IPS-20b (cell line): ENCODE measurements at regions not wholly inside any gene's neighbourhood (a gene's known extent, or its start where the extent isn't known, plus 50 kb on each side); places are given as distances from the start of the nearest gene placed in this dataset.

ENCODE experiments used
- H3K27ac ChIP-seq: one replicate; pipeline ENCODE4 v1.5.1; 2013; ENCODE audit warnings: low read length
- H3K27me3 ChIP-seq: 2 replicates; pipeline ENCODE4 v1.6.1; 2013; ENCODE audit warnings: mild to moderate bottlenecking, low read length, inconsistent platforms; ENCODE audit not compliant: insufficient read depth
- H3K36me3 ChIP-seq: 2 replicates; pipeline ENCODE4 v1.6.1; 2013; ENCODE audit warnings: low read depth, mild to moderate bottlenecking, inconsistent platforms, low read length, moderate library complexity; ENCODE audit not compliant: insufficient read depth
- H3K4me1 ChIP-seq: 2 replicates; pipeline ENCODE4 v1.6.1; 2013; ENCODE audit warnings: mild to moderate bottlenecking, control low read depth, inconsistent platforms, low read length, moderate library complexity; ENCODE audit not compliant: insufficient read depth
- H3K4me3 ChIP-seq: 2 replicates; pipeline ENCODE4 v1.5.1; 2013; ENCODE audit warnings: mild to moderate bottlenecking, low read length, inconsistent platforms
- H3K9ac ChIP-seq: 2 replicates; pipeline ENCODE4 v1.6.1; 2013; ENCODE audit warnings: low read depth, mild to moderate bottlenecking, inconsistent platforms, low read length, moderate library complexity
- H3K9me3 ChIP-seq: 2 replicates; pipeline ENCODE4 v1.6.1; 2013; ENCODE audit warnings: mild to moderate bottlenecking, low read depth, low read length, inconsistent platforms; ENCODE audit not compliant: insufficient read depth

DNA sequence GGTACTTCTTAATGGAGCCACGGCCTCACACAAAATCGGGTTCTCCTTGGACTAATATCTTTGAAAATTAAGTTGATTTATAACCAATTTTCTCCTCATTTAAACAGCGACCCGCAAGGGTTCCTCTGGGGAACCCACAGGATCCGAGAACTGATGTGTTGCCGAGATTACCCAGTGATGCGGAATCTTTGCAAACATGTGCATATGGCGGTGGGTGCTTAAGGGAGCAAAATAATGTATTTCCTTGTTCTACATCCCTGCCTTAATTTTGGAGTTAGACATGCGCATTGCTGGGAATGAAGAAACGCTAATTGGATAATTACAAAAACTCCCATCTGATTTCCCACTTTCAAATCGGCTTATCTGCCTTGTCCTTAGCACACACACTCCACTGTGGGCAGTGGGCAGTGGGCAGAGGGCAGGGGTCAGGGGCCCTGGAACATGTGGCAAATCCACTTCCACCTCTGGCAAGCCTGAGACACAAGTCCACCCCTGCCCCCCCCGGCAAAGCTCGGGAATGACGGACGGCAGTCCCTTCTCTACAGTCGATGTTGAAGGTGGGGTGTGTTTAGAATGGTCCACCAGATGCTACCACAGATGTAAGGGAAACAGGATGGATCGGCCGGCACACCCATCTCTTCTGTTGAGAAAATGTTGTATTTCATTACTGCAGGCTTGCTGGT lies 137.4 kb upstream of the CDH4 start:
- H3K4me1 ChIP-seq = no peaks in the 10 kb centered on the region; the same call in 1 of the 2 replicates

GRCh38 chr20:61115364-61116065 lies 136.5 kb upstream of the CDH4 start:
- H3K27me3 ChIP-seq = peaks cover 69% of the 10 kb centered on the region
- peaks cover 4% of the 10 kb centered on the region; the same call in 1 of the 2 replicates for H3K4me1 ChIP-seq
- no peak overlapping the region for H3K9ac ChIP-seq
- H3K27ac ChIP-seq = no peak overlapping the region
- H3K9me3 ChIP-seq = no peaks in the 10 kb centered on the region
- no peaks in the 10 kb centered on the region for H3K36me3 ChIP-seq
- no peak overlapping the region for H3K4me3 ChIP-seq

More for the DNA sequence above, 137.4 kb upstream of the CDH4 start:
- H3K27ac ChIP-seq = no peak overlapping the region
- H3K36me3 ChIP-seq = no peaks in the 10 kb centered on the region
- H3K9ac ChIP-seq = no peak overlapping the region
- H3K4me3 ChIP-seq = no peak overlapping the region
- H3K27me3 ChIP-seq = peaks cover 76% of the 10 kb centered on the region
- no peaks in the 10 kb centered on the region for H3K9me3 ChIP-seq

GRCh38 chr20:61117725-61118124 lies 134.3 kb upstream of the CDH4 start:
- no peak overlapping the region for H3K4me3 ChIP-seq
- H3K9ac ChIP-seq = no peak overlapping the region

GRCh38 chr20:61118429-61119224 lies 133.4 kb upstream of the CDH4 start:
- H3K27me3 ChIP-seq = peaks cover 57% of the 10 kb centered on the region
- peaks cover 4% of the 10 kb centered on the region; the same call in 1 of the 2 replicates for H3K4me1 ChIP-seq
- no peaks in the 10 kb centered on the region for H3K9me3 ChIP-seq
- H3K36me3 ChIP-seq = no peaks in the 10 kb centered on the region
- no peak overlapping the region for H3K4me3 ChIP-seq
- H3K27ac ChIP-seq = no peak overlapping the region
- no peak overlapping the region for H3K9ac ChIP-seq

More at GRCh38 chr20:61117725-61118124, 134.3 kb upstream of the CDH4 start:
- Histone ChIP-seq H3K27me3 (peaks cover 56% of the 10 kb centered on the region), H3K4me1 (peaks cover 4% of the 10 kb centered on the region; the same call in 1 of the 2 replicates), H3K9me3 (no peaks in the 10 kb centered on the region), H3K36me3 (no peaks in the 10 kb centered on the region), H3K27ac (no peak overlapping the region)

DNA sequence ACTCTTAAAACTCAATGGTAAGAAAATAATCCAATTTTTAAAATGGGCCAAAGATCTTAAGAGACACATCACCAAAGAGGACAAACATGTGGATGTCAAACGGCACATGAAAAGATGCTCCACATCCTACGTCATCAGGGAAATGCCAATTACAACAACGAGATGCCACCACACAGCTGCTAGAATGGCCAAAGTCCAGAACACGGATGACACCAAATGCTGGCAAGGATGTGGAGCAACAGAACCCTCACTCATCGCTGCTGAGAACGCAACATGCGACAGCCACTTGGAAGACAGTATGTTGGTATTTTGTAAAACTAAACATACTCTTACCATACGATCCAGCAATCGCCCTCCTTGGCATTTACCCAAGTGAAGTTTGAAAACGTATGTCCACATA lies 132.8 kb upstream of the CDH4 start:
- Histone ChIP-seq H3K27me3 (peaks cover 58% of the 10 kb centered on the region), H3K4me3 (no peak overlapping the region), H3K27ac (no peak overlapping the region), H3K9me3 (no peaks in the 10 kb centered on the region), H3K4me1 (peaks cover 4% of the 10 kb centered on the region; the same call in 1 of the 2 replicates), H3K36me3 (no peaks in the 10 kb centered on the region), H3K9ac (no peak overlapping the region)

DNA sequence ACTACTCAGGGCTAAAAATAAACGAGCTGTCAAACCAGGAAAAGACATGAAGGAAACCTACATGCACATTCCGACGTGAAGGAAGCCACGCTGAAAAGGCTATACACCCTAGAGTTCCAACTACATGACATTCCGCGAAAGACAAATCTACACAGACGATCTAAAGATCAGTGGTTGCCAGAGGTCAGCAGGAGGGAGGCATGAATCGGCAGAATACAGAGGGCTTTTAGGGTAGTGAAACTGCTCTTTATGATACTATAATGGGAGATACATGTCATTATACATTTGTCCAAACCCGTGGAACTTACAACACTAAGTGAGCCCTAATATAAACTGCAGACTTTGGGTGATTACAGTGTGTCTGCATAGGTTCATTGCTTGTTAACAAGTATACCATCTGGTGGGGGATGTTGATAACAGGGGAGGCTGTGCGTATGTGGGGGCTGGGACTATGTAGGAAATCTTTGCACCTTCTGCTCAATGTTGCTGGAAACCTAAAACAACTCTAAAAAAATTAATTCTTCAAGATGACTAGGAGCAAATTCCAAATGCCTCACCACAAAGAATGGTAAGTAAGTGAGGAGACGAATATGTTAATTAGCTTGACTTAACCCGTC lies 132.2 kb upstream of the CDH4 start:
- Histone ChIP-seq H3K27ac (no peak overlapping the region), H3K9me3 (no peaks in the 10 kb centered on the region), H3K4me1 (peaks cover 4% of the 10 kb centered on the region; the same call in 1 of the 2 replicates), H3K27me3 (peaks cover 54% of the 10 kb centered on the region), H3K9ac (no peak overlapping the region), H3K4me3 (no peak overlapping the region), H3K36me3 (no peaks in the 10 kb centered on the region)

- Histone ChIP-seq H3K4me1 (peaks cover 4% of the 10 kb centered on the region; the same call in 1 of the 2 replicates), H3K36me3 (no peaks in the 10 kb centered on the region), H3K4me3 (no peak overlapping the region), H3K9me3 (no peaks in the 10 kb centered on the region), H3K27ac (no peak overlapping the region), H3K27me3 (peaks cover 51% of the 10 kb centered on the region), H3K9ac (no peak overlapping the region)
Observed at GRCh38 chr20:61120595-61121515, 131.2 kb upstream of the CDH4 start.

GRCh38 chr20:61121661-61122060 lies 130.4 kb upstream of the CDH4 start:
- H3K9ac ChIP-seq = no peak overlapping the region
- no peak overlapping the region for H3K27ac ChIP-seq
- peaks cover 4% of the 10 kb centered on the region; the same call in 1 of the 2 replicates for H3K4me1 ChIP-seq
- no peaks in the 10 kb centered on the region for H3K36me3 ChIP-seq
- no peak overlapping the region for H3K4me3 ChIP-seq
- peaks cover 47% of the 10 kb centered on the region for H3K27me3 ChIP-seq
- no peaks in the 10 kb centered on the region for H3K9me3 ChIP-seq

DNA sequence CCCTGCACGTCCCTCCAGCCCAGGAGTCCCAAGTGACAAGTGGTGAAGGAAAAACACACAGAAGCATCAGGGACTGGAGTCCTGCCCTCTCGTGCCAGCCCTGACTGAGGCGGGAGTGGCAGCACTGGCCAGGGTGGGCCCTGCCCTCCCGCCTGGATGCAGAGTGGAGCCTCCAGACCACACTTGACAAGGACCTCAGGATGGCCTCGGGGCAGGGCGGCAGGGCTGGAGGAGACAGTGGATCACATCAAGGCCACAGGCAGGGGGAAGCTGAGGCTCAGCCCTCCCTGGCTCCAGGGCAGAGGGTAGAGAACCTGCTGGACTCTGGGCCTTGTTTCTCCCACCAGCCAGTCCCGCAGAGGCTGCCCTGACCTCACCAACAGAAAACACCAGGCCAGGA lies 128.8 kb upstream of the CDH4 start:
- no peak overlapping the region for H3K9ac ChIP-seq
- H3K4me3 ChIP-seq = no peak overlapping the region
- H3K4me1 ChIP-seq = peaks cover 4% of the 10 kb centered on the region; the same call in 1 of the 2 replicates
- H3K27ac ChIP-seq = no peak overlapping the region
- peaks cover 33% of the 10 kb centered on the region for H3K27me3 ChIP-seq
- no peaks in the 10 kb centered on the region for H3K9me3 ChIP-seq
- H3K36me3 ChIP-seq = no peaks in the 10 kb centered on the region

- Histone ChIP-seq H3K4me1 (peaks cover 4% of the 10 kb centered on the region; the same call in 1 of the 2 replicates), H3K4me3 (no peak overlapping the region), H3K9ac (no peak overlapping the region), H3K27ac (no peak overlapping the region), H3K27me3 (peaks cover 31% of the 10 kb centered on the region), H3K9me3 (no peaks in the 10 kb centered on the region), H3K36me3 (no peaks in the 10 kb centered on the region)
Observed at GRCh38 chr20:61123751-61124368, 128.2 kb upstream of the CDH4 start.
